ENCODE measurements at regions not wholly inside any gene's neighbourhood (a gene's known extent, or its start where the extent isn't known, plus 50 kb on each side); places are given as distances from the start of the nearest gene placed in this dataset.

- H3K36me3 ChIP-seq: no peaks in the 10 kb centered on the region
- H3K9me3 ChIP-seq (ENCODE audit: severe bottlenecking): no peaks in the 10 kb centered on the region
- no peak for TF ChIP-seq CTCF (IDR thresholded peaks at IDR 0.05; ENCODE audit: low read depth, low read length)
- H3K4me3 ChIP-seq (ENCODE audit: low read depth, low read length): no peak overlapping the region
- DNase-seq: no peak
- H3K27ac ChIP-seq: no peak overlapping the region
- no peaks in the 10 kb centered on the region for H3K27me3 ChIP-seq (ENCODE audit: insufficient read depth, low read depth, severe bottlenecking)
Observed at GRCh38 chr6:170093276-170093657, 197.6 kb downstream of the DLL1 start.

GRCh38 chr6:170092826-170093225, 198.1 kb downstream of the DLL1 start:
- DNase-seq: no peak
- Histone ChIP-seq H3K9me3 (ENCODE audit: severe bottlenecking) (no peaks in the 10 kb centered on the region), H3K27ac (no peak overlapping the region), H3K27me3 (ENCODE audit: insufficient read depth, low read depth, severe bottlenecking) (no peaks in the 10 kb centered on the region), H3K36me3 (no peaks in the 10 kb centered on the region), H3K4me3 (ENCODE audit: low read depth, low read length) (no peak overlapping the region)
- no peak for TF ChIP-seq CTCF (IDR thresholded peaks at IDR 0.05; ENCODE audit: low read depth, low read length)

- no peaks in the 10 kb centered on the region for H3K27me3 ChIP-seq (ENCODE audit: insufficient read depth, low read depth, severe bottlenecking)
- TF ChIP-seq CTCF (IDR thresholded peaks at IDR 0.05; ENCODE audit: low read depth, low read length): no peak
- DNase-seq: no peak
- no peaks in the 10 kb centered on the region for H3K9me3 ChIP-seq (ENCODE audit: severe bottlenecking)
- no peaks in the 10 kb centered on the region for H3K36me3 ChIP-seq
- no peak overlapping the region for H3K4me3 ChIP-seq (ENCODE audit: low read depth, low read length)
- H3K27ac ChIP-seq: no peak overlapping the region
Observed at GRCh38 chr6:170091639-170092579, 199.0 kb downstream of the DLL1 start.

- Histone ChIP-seq H3K36me3 (no peaks in the 10 kb centered on the region), H3K27ac (no peak overlapping the region), H3K4me3 (ENCODE audit: low read depth, low read length) (no peak overlapping the region), H3K27me3 (ENCODE audit: insufficient read depth, low read depth, severe bottlenecking) (no peaks in the 10 kb centered on the region), H3K9me3 (ENCODE audit: severe bottlenecking) (no peaks in the 10 kb centered on the region)
- DNase-seq: no peak
- TF ChIP-seq CTCF (IDR thresholded peaks at IDR 0.05; ENCODE audit: low read depth, low read length): no peak
Observed at GRCh38 chr6:170091000-170091638, 199.8 kb downstream of the DLL1 start.

GRCh38 chr6:170090561-170090960, 200.3 kb downstream of the DLL1 start:
- Histone ChIP-seq H3K27me3 (ENCODE audit: insufficient read depth, low read depth, severe bottlenecking) (no peaks in the 10 kb centered on the region), H3K9me3 (ENCODE audit: severe bottlenecking) (no peaks in the 10 kb centered on the region), H3K4me3 (ENCODE audit: low read depth, low read length) (no peak overlapping the region), H3K36me3 (no peaks in the 10 kb centered on the region), H3K27ac (no peak overlapping the region)
- no peak for DNase-seq
- no peak for TF ChIP-seq CTCF (IDR thresholded peaks at IDR 0.05; ENCODE audit: low read depth, low read length)
